Esophagus squamous epithelium (tissue), 4 donors: ENCODE measurements at regions not wholly inside any gene's neighbourhood (a gene's known extent, or its start where the extent isn't known, plus 50 kb on each side); places are given as distances from the start of the nearest gene placed in this dataset.

Experiments used
- CTCF ChIP-seq, 6 experiments: fragments of 450-650 bp in 4 of 6; fragments of 200-600 bp in 2 of 6; sonication (generic) in 2 of 6; IDR thresholded peaks; one replicate each; pipeline ENCODE4 v1.5.1; 2016 to 2019; ENCODE audit warnings: antibody characterized with exemption in 6 of 6, mild to moderate bottlenecking in 4 of 6, moderate library complexity in 4 of 6
- POLR2A ChIP-seq, 4 donors: fragments of 450-650 bp; IDR thresholded peaks; one replicate each; pipeline ENCODE4 v1.6.1; 2017; ENCODE audit warnings: antibody characterized with exemption in 4 of 4, mild to moderate bottlenecking in 4 of 4, moderate library complexity in 3 of 4

GRCh38 chr2:67927501-67927900 lies 135.3 kb downstream of the C1D start:
- TF ChIP-seq POLR2A (IDR thresholded peaks at IDR 0.05) (no peak), CTCF (IDR thresholded peaks at IDR 0.05) (no peak)
